ENCODE measurements at regions not wholly inside any gene's neighbourhood (a gene's known extent, or its start where the extent isn't known, plus 50 kb on each side); places are given as distances from the start of the nearest gene placed in this dataset.

DNA sequence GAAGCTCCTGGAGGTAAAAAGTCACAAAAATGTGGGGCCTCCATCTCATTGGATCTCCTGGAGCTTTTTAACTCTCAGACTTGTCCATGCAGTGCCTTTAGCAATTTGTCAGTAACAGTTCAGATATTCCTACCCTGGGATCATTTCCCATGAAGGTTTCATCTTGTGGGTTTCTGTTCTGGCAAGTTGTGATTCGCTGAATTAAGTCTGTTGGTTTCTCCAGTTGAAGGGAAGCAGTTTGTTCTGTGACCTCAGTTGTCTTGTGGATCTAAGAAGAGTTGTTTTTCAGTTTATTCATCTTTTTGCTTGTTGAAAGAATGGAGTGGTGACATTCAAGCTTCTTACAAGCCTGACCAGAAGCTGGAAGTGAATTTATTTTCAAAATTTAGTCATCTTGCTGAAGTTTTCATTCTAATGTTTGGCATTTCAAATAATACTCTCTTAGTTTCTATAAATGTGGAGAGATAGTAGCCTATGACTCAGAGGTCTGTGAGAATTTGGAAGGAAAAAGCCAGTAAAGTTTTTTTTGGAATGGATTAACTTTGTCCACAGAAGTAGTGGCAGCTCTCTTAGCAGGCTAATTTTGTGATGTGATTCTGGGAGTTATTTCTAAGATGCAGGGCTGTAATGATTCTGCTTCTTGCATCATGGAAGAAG, 120.1 kb upstream of the CSNK1A1L start:
- H3K4me3 ChIP-seq (replicated peaks in 1 of 4; ENCODE audit: control extremely low read depth in 1 of 4, insufficient read depth in 1 of 4, low read depth in 3 of 4, low read length in 4 of 4): no peak overlapping the region
- H3K9me3 ChIP-seq (ENCODE audit: control insufficient read depth, insufficient read depth, low read depth, low read length): no peaks in the 10 kb centered on the region
- no peaks in the 10 kb centered on the region for H3K4me1 ChIP-seq (ENCODE audit: control insufficient read depth, extremely low read depth, insufficient read depth, low read length)
- H3K27ac ChIP-seq (ENCODE audit: insufficient read depth, low read length): peak overlapping the region; percentile 22
- peak; percentile 45 to 76 for DNase-seq (ENCODE audit: low read depth in 2 of 2)
- H3K79me2 ChIP-seq (ENCODE audit: control insufficient read depth, insufficient read depth, low read length): no peaks in the 10 kb centered on the region
- no peaks in the 10 kb centered on the region for H3K36me3 ChIP-seq (ENCODE audit: control insufficient read depth, insufficient read depth, low read length)
- no peak overlapping the region for H3K4me2 ChIP-seq (ENCODE audit: extremely low read depth, insufficient read depth, low read length)
- H2AFZ ChIP-seq (ENCODE audit: low read length): peak overlapping the region; percentile 0
- H3K27me3 ChIP-seq (ENCODE audit: control insufficient read depth, insufficient read depth, low read length): no peaks in the 10 kb centered on the region
- H3K9ac ChIP-seq (ENCODE audit: insufficient read depth, low read length): no peak overlapping the region
- H4K20me1 ChIP-seq (ENCODE audit: control insufficient read depth, extremely low read depth, insufficient read depth, low read length): no peaks in the 10 kb centered on the region
- TF ChIP-seq EZH2 (IDR thresholded peaks at IDR 0.05; ENCODE audit: low read length, missing control alignments): no peak
- no peak for TF ChIP-seq CTCF (conservative IDR thresholded peaks at IDR 0.05 in 1 of 2, IDR thresholded peaks at IDR 0.05 in 1 of 2; ENCODE audit: low read depth in 1 of 2, low read length in 2 of 2)

- Histone ChIP-seq H2AFZ (ENCODE audit: low read length) (no peak overlapping the region), H4K20me1 (ENCODE audit: control insufficient read depth, extremely low read depth, insufficient read depth, low read length) (no peaks in the 10 kb centered on the region), H3K4me2 (ENCODE audit: extremely low read depth, insufficient read depth, low read length) (no peak overlapping the region), H3K4me3 (replicated peaks in 1 of 4; ENCODE audit: control extremely low read depth in 1 of 4, insufficient read depth in 1 of 4, low read depth in 3 of 4, low read length in 4 of 4) (no peak overlapping the region), H3K4me1 (ENCODE audit: control insufficient read depth, extremely low read depth, insufficient read depth, low read length) (no peaks in the 10 kb centered on the region), H3K79me2 (ENCODE audit: control insufficient read depth, insufficient read depth, low read length) (no peaks in the 10 kb centered on the region), H3K9me3 (ENCODE audit: control insufficient read depth, insufficient read depth, low read depth, low read length) (no peaks in the 10 kb centered on the region), H3K27ac (ENCODE audit: insufficient read depth, low read length) (no peak overlapping the region), H3K9ac (ENCODE audit: insufficient read depth, low read length) (no peak overlapping the region), H3K27me3 (ENCODE audit: control insufficient read depth, insufficient read depth, low read length) (no peaks in the 10 kb centered on the region), H3K36me3 (ENCODE audit: control insufficient read depth, insufficient read depth, low read length) (no peaks in the 10 kb centered on the region)
- DNase-seq (ENCODE audit: low read depth in 2 of 2): no peak
- TF ChIP-seq EZH2 (IDR thresholded peaks at IDR 0.05; ENCODE audit: low read length, missing control alignments): no peak
- TF ChIP-seq CTCF (conservative IDR thresholded peaks at IDR 0.05 in 1 of 2, IDR thresholded peaks at IDR 0.05 in 1 of 2; ENCODE audit: low read depth in 1 of 2, low read length in 2 of 2): no peak
Measured at GRCh38 chr13:37216331-37216730, 110.9 kb upstream of the CSNK1A1L start.

DNA sequence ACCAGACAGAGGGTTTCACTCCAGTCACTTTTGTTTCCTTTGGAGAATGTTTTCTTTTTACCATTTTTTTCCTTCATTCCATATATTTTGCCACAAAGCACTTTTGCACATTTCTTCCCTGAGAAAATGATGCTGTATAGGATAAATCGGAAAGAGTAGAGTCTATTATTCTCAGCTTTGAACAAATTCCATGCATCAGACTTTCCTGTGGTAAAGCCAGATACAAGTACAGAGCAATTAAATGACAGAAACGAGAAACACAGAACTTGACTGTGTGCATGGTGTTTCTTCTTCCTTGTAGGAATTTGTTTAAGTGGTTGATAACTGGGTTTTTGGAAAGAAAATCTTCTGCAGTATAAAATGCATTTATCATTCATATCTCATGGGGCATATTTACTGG, 107.4 kb upstream of the CSNK1A1L start:
- no peaks in the 10 kb centered on the region for H4K20me1 ChIP-seq (ENCODE audit: control insufficient read depth, extremely low read depth, insufficient read depth, low read length)

More for the DNA sequence above, 107.4 kb upstream of the CSNK1A1L start:
- no peaks in the 10 kb centered on the region for H3K27me3 ChIP-seq (ENCODE audit: control insufficient read depth, insufficient read depth, low read length)
- H3K36me3 ChIP-seq (ENCODE audit: control insufficient read depth, insufficient read depth, low read length): no peaks in the 10 kb centered on the region
- no peaks in the 10 kb centered on the region for H3K9me3 ChIP-seq (ENCODE audit: control insufficient read depth, insufficient read depth, low read depth, low read length)
- no peak for TF ChIP-seq EZH2 (IDR thresholded peaks at IDR 0.05; ENCODE audit: low read length, missing control alignments)
- TF ChIP-seq CTCF (conservative IDR thresholded peaks at IDR 0.05 in 1 of 2, IDR thresholded peaks at IDR 0.05 in 1 of 2; ENCODE audit: low read depth in 1 of 2, low read length in 2 of 2): no peak
- H3K4me3 ChIP-seq (replicated peaks in 1 of 4; ENCODE audit: control extremely low read depth in 1 of 4, insufficient read depth in 1 of 4, low read depth in 3 of 4, low read length in 4 of 4): no peak overlapping the region
- no peaks in the 10 kb centered on the region for H3K79me2 ChIP-seq (ENCODE audit: control insufficient read depth, insufficient read depth, low read length)
- H3K4me1 ChIP-seq (ENCODE audit: control insufficient read depth, extremely low read depth, insufficient read depth, low read length): no peaks in the 10 kb centered on the region
- no peak overlapping the region for H3K9ac ChIP-seq (ENCODE audit: insufficient read depth, low read length)
- no peak overlapping the region for H2AFZ ChIP-seq (ENCODE audit: low read length)
- no peak for DNase-seq (ENCODE audit: low read depth in 2 of 2)
- H3K27ac ChIP-seq (ENCODE audit: insufficient read depth, low read length): no peak overlapping the region
- no peak overlapping the region for H3K4me2 ChIP-seq (ENCODE audit: extremely low read depth, insufficient read depth, low read length)

Measured in fibroblast of lung (primary cell).